ENCODE measurements at regions not wholly inside any gene's neighbourhood (a gene's known extent, or its start where the extent isn't known, plus 50 kb on each side); places are given as distances from the start of the nearest gene placed in this dataset.

- intact Hi-C loops (cut with micrococcal nuclease; ENCODE audit: unreplicated experiment): no loop called here
- Histone ChIP-seq H3K9me3 (ENCODE audit: insufficient read depth, low read depth) (no peaks in the 10 kb centered on the region), H3K27me3 (ENCODE audit: insufficient read depth, low read depth) (peaks cover 23% of the 10 kb centered on the region), H3K79me2 (ENCODE audit: low read depth) (no peaks in the 10 kb centered on the region), H2AFZ (no peak overlapping the region), H3K36me3 (ENCODE audit: low read depth) (no peaks in the 10 kb centered on the region), H3K4me1 (replicated peaks; ENCODE audit: insufficient read depth) (no peaks in the 10 kb centered on the region), H3K4me2 (no peak overlapping the region), H3K9me2 (ENCODE audit: insufficient read depth) (no peaks in the 10 kb centered on the region), H4K20me1 (ENCODE audit: insufficient read depth) (no peaks in the 10 kb centered on the region), H3K4me3 (no peak overlapping the region), H3F3A (ENCODE audit: insufficient read depth, low read depth) (no peaks in the 10 kb centered on the region), H3K27ac (no peak overlapping the region)
- DNase-seq: no peak
- POLR2A ChIA-PET (ENCODE audit: unreplicated experiment): no interaction called here
- CTCF ChIA-PET: no interaction called here
- no TSS peak for BruUV-seq (replicated peaks)
- TF ChIP-seq EZH2 (IDR thresholded peaks at IDR 0.05; ENCODE audit: low read depth) (no peak), CTCF (conservative IDR thresholded peaks at IDR 0.05) (no peak)
Measured at GRCh38 chr1:34322969-34323368, 146.3 kb downstream of the C1orf94 start.

- no peak for DNase-seq
- Histone ChIP-seq H3K4me2 (no peak overlapping the region), H3K9me2 (ENCODE audit: insufficient read depth) (no peaks in the 10 kb centered on the region), H2AFZ (no peak overlapping the region), H3K27ac (no peak overlapping the region), H3K79me2 (ENCODE audit: low read depth) (no peaks in the 10 kb centered on the region), H3K27me3 (ENCODE audit: insufficient read depth, low read depth) (peaks cover 23% of the 10 kb centered on the region), H3K4me3 (no peak overlapping the region), H3K36me3 (ENCODE audit: low read depth) (no peaks in the 10 kb centered on the region), H3K9me3 (ENCODE audit: insufficient read depth, low read depth) (no peaks in the 10 kb centered on the region), H3K4me1 (replicated peaks; ENCODE audit: insufficient read depth) (no peaks in the 10 kb centered on the region), H3F3A (ENCODE audit: insufficient read depth, low read depth) (no peaks in the 10 kb centered on the region), H4K20me1 (ENCODE audit: insufficient read depth) (no peaks in the 10 kb centered on the region)
- TF ChIP-seq CTCF (conservative IDR thresholded peaks at IDR 0.05) (no peak), EZH2 (IDR thresholded peaks at IDR 0.05; ENCODE audit: low read depth) (no peak)
- CTCF ChIA-PET: no interaction called here
- BruUV-seq (replicated peaks): no TSS peak
- POLR2A ChIA-PET (ENCODE audit: unreplicated experiment): no interaction called here
- intact Hi-C loops (cut with micrococcal nuclease; ENCODE audit: unreplicated experiment): no loop called here
Measured at GRCh38 chr1:34324879-34325440, 148.3 kb downstream of the C1orf94 start.

- ChIA-PET POLR2A (ENCODE audit: unreplicated experiment) (no interaction called here), CTCF (no interaction called here)
- Histone ChIP-seq H3K27me3 (ENCODE audit: insufficient read depth, low read depth) (peaks cover 23% of the 10 kb centered on the region), H3F3A (ENCODE audit: insufficient read depth, low read depth) (no peaks in the 10 kb centered on the region), H3K9me3 (ENCODE audit: insufficient read depth, low read depth) (no peaks in the 10 kb centered on the region), H3K79me2 (ENCODE audit: low read depth) (no peaks in the 10 kb centered on the region), H3K27ac (no peak overlapping the region), H3K4me2 (no peak overlapping the region), H3K4me3 (no peak overlapping the region), H3K36me3 (ENCODE audit: low read depth) (no peaks in the 10 kb centered on the region), H2AFZ (no peak overlapping the region), H3K4me1 (replicated peaks; ENCODE audit: insufficient read depth) (no peaks in the 10 kb centered on the region), H3K9me2 (ENCODE audit: insufficient read depth) (no peaks in the 10 kb centered on the region), H4K20me1 (ENCODE audit: insufficient read depth) (no peaks in the 10 kb centered on the region)
- intact Hi-C loops (cut with micrococcal nuclease; ENCODE audit: unreplicated experiment): no loop called here
- TF ChIP-seq CTCF (conservative IDR thresholded peaks at IDR 0.05) (no peak), EZH2 (IDR thresholded peaks at IDR 0.05; ENCODE audit: low read depth) (no peak)
- no TSS peak for BruUV-seq (replicated peaks)
- DNase-seq: no peak
Measured at GRCh38 chr1:34328281-34328799, 151.6 kb downstream of the C1orf94 start.

Measured in PC-9 (cell line).